ENCODE measurements at regions not wholly inside any gene's neighbourhood (a gene's known extent, or its start where the extent isn't known, plus 50 kb on each side); places are given as distances from the start of the nearest gene placed in this dataset.

- H3K4me3 ChIP-seq (ENCODE audit: insufficient read depth, low read length, poor library complexity, severe bottlenecking): no peak overlapping the region
- peaks cover 9% of the 10 kb centered on the region; the same call in 1 of the 2 replicates for H3K9me3 ChIP-seq (ENCODE audit: insufficient read depth, low read length)
- H3K9ac ChIP-seq (ENCODE audit: low read length): no peak overlapping the region
- TF ChIP-seq EZH2phosphoT487 (conservative IDR thresholded peaks at IDR 0.05; ENCODE audit: low read length) (no peak), CTCF (IDR thresholded peaks at IDR 0.05; ENCODE audit: insufficient read depth, low read length, poor library complexity, severe bottlenecking) (peak; percentile 81)
- no peaks in the 10 kb centered on the region for H3K79me2 ChIP-seq (ENCODE audit: insufficient read depth, low read length)
- no peak overlapping the region for H3K27ac ChIP-seq (ENCODE audit: low read depth, low read length)
- H3F3A ChIP-seq (ENCODE audit: insufficient read depth): no peaks in the 10 kb centered on the region
- H3K27me3 ChIP-seq (ENCODE audit: low read length): peaks cover 2% of the 10 kb centered on the region; the same call in 1 of the 2 replicates
- no peak overlapping the region for H2AFZ ChIP-seq (ENCODE audit: low read depth, low read length, severe bottlenecking)
- no peaks in the 10 kb centered on the region for H3K9me2 ChIP-seq (replicated peaks; ENCODE audit: insufficient read depth, low read length)
- no peak overlapping the region for H3K4me2 ChIP-seq (ENCODE audit: low read depth, low read length, poor library complexity, severe bottlenecking)
- H3K36me3 ChIP-seq (ENCODE audit: low read length): no peaks in the 10 kb centered on the region
- H4K20me1 ChIP-seq (ENCODE audit: low read depth, low read length): no peaks in the 10 kb centered on the region
Measured at GRCh38 chr17:77011173-77012011, 129.4 kb upstream of the SEC14L1 start.

GRCh38 chr17:77018504-77018903 lies 122.3 kb upstream of the SEC14L1 start:
- H3K79me2 ChIP-seq (ENCODE audit: insufficient read depth, low read length): no peaks in the 10 kb centered on the region
- TF ChIP-seq EZH2phosphoT487 (conservative IDR thresholded peaks at IDR 0.05; ENCODE audit: low read length) (no peak), CTCF (IDR thresholded peaks at IDR 0.05; ENCODE audit: insufficient read depth, low read length, poor library complexity, severe bottlenecking) (no peak)
- no peaks in the 10 kb centered on the region for H3F3A ChIP-seq (ENCODE audit: insufficient read depth)
- no peak overlapping the region for H2AFZ ChIP-seq (ENCODE audit: low read depth, low read length, severe bottlenecking)
- no peak overlapping the region for H3K27ac ChIP-seq (ENCODE audit: low read depth, low read length)
- H3K4me3 ChIP-seq (ENCODE audit: insufficient read depth, low read length, poor library complexity, severe bottlenecking): no peak overlapping the region
- H3K27me3 ChIP-seq (ENCODE audit: low read length): no peaks in the 10 kb centered on the region
- no peaks in the 10 kb centered on the region for H3K36me3 ChIP-seq (ENCODE audit: low read length)
- no peak overlapping the region for H3K4me2 ChIP-seq (ENCODE audit: low read depth, low read length, poor library complexity, severe bottlenecking)
- H4K20me1 ChIP-seq (ENCODE audit: low read depth, low read length): no peaks in the 10 kb centered on the region
- no peaks in the 10 kb centered on the region for H3K9me2 ChIP-seq (replicated peaks; ENCODE audit: insufficient read depth, low read length)
- H3K9ac ChIP-seq (ENCODE audit: low read length): no peak overlapping the region
- H3K9me3 ChIP-seq (ENCODE audit: insufficient read depth, low read length): no peaks in the 10 kb centered on the region

DNA sequence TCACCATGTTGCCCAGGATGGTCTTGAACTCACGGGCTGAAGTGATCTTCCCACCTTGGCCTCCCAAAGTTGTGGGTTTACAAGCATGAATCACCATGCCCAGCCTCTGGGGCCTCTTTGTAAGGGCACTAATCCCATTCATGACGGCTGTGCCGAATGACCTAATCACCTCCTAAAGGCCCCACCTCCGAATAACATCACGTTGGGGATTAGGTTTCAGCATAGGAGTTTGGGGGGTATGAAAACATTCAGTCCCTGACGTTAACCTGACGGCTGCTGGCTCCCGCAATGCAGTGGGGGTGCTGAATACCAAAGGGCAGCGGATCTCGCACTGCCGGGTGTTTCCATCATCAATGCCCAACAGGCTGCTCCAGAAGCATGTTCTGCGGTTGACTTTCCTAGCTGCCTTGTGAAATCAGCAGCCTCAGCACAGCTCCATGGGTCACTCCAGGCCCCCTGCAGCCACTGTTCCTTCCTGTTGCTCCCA lies 120.8 kb upstream of the SEC14L1 start:
- TF ChIP-seq EZH2phosphoT487 (conservative IDR thresholded peaks at IDR 0.05; ENCODE audit: low read length) (no peak), CTCF (IDR thresholded peaks at IDR 0.05; ENCODE audit: insufficient read depth, low read length, poor library complexity, severe bottlenecking) (no peak)
- no peak overlapping the region for H2AFZ ChIP-seq (ENCODE audit: low read depth, low read length, severe bottlenecking)
- H3K79me2 ChIP-seq (ENCODE audit: insufficient read depth, low read length): no peaks in the 10 kb centered on the region
- H3K27ac ChIP-seq (ENCODE audit: low read depth, low read length): no peak overlapping the region
- H3K9me3 ChIP-seq (ENCODE audit: insufficient read depth, low read length): no peaks in the 10 kb centered on the region
- H3K27me3 ChIP-seq (ENCODE audit: low read length): no peaks in the 10 kb centered on the region
- H3F3A ChIP-seq (ENCODE audit: insufficient read depth): no peaks in the 10 kb centered on the region
- no peaks in the 10 kb centered on the region for H3K36me3 ChIP-seq (ENCODE audit: low read length)
- no peaks in the 10 kb centered on the region for H4K20me1 ChIP-seq (ENCODE audit: low read depth, low read length)
- no peak overlapping the region for H3K4me2 ChIP-seq (ENCODE audit: low read depth, low read length, poor library complexity, severe bottlenecking)
- no peaks in the 10 kb centered on the region for H3K9me2 ChIP-seq (replicated peaks; ENCODE audit: insufficient read depth, low read length)
- no peak overlapping the region for H3K4me3 ChIP-seq (ENCODE audit: insufficient read depth, low read length, poor library complexity, severe bottlenecking)
- no peak overlapping the region for H3K9ac ChIP-seq (ENCODE audit: low read length)

Data from SU-DHL-6 (cell line).